Retinal pigment epithelial cell (primary cell): ENCODE measurements at regions not wholly inside any gene's neighbourhood (a gene's known extent, or its start where the extent isn't known, plus 50 kb on each side); places are given as distances from the start of the nearest gene placed in this dataset.
A peak's percentile ranks its signal among the peaks of the same experiment; 100 is the strongest.
"Not testable (repeated sequence)": the region's sequence is repeated elsewhere in the genome, so short reads cannot be mapped to it uniquely, and the experiment has no call there.

Source experiments
- DNase-seq: peaks from one replicate; pipeline ENCODE4 v3.0.0-alpha.2; 2010; ENCODE audit warnings: low read depth
- H3K4me3 ChIP-seq: 2 replicates; pipeline ENCODE4 v1.5.1; 2011; ENCODE audit warnings: mild to moderate bottlenecking, low read length, control low read depth, moderate library complexity
- TF ChIP-seq, protein P1 (sequence below): conservative IDR thresholded peaks from 2 replicates; pipeline ENCODE4 v1.5.1; 2011; ENCODE audit warnings: low read depth, low read length, control low read depth, inconsistent platforms

DNA sequence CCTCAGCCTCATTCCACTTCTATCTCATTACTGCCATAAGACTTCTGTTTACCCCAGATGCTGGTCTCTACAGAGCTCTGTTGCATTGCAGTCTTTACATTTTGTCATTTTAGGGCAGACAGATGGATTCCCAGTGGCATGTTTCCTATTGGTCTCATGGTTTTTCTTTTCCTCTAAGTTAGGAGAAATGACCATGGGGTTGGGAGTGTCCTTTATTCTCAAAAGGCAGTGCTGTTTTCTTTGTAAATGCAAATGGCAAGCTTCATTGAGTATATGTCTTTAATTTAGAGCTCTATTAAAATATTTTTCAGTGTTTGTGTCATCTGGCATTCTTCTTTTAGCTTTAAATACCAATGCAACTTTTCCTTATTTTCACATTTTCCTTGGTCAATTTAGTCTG, 57.0 kb downstream of the MSTN start:
- no peak overlapping the region for H3K4me3 ChIP-seq
- DNase-seq, result no peak
- TF ChIP-seq, protein P1, sequence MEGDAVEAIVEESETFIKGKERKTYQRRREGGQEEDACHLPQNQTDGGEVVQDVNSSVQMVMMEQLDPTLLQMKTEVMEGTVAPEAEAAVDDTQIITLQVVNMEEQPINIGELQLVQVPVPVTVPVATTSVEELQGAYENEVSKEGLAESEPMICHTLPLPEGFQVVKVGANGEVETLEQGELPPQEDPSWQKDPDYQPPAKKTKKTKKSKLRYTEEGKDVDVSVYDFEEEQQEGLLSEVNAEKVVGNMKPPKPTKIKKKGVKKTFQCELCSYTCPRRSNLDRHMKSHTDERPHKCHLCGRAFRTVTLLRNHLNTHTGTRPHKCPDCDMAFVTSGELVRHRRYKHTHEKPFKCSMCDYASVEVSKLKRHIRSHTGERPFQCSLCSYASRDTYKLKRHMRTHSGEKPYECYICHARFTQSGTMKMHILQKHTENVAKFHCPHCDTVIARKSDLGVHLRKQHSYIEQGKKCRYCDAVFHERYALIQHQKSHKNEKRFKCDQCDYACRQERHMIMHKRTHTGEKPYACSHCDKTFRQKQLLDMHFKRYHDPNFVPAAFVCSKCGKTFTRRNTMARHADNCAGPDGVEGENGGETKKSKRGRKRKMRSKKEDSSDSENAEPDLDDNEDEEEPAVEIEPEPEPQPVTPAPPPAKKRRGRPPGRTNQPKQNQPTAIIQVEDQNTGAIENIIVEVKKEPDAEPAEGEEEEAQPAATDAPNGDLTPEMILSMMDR, result no peak

DNA sequence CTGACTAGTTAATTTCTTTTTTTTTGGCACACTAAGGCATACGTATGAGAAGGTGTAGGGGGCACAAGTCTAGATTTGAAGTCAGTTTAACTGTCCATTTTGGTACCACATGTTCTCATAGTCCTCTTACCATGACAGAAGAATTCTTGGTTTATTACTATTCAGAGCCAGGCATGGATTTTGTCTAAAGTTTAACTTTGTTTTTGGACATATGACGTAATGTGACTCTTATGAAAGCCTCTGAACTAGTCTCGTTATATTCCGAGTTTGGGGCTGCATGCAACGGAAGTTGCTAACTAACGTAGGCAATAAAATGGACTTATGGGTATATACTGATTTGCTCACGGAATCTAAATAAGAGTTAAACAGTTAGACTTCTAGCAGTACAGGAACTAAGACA, 62.9 kb downstream of the MSTN start:
- no peak overlapping the region for H3K4me3 ChIP-seq
- TF ChIP-seq, protein P1, result no peak
- no peak for DNase-seq

DNA sequence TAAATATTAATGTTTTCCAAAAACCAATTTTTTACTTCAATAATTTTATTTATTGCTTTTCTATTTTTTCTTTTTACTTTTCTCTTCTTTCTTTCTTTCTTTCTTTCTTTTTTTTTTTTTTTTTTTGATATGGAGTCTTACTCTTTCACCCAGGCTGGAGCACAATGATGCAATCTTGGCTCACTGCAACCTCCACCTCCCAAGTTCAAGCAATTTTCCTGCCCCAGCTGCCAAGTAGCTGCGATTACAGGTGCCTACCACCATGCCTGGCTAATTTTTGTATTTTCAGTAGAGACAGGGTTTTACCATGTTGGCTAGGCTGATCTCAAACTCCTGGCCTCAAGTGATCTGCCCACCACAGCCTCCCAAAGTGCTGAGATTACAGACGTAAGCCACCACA, 63.9 kb downstream of the MSTN start:
- not testable (repeated sequence) for H3K4me3 ChIP-seq, DNase-seq

DNA sequence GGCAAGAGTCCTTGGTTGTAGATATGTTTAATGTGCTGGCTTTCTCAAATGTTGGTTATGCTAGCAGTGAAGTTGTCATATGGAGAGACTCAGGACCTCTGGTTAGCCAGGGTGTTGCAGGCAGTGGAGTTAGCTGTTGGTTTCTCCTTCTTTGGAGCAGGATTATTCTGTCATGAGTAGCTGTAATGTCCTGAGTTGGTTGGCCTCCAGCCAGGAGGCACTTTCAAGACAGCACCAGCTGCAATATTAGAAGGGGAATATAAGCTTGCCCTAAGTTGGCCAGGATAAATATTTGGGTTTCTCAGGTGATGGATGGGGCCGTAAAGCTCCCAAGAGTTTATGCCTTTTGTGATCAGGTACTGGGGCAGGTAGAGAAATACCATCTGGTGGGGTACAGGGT, 65.5 kb downstream of the MSTN start:
- peak; percentile 1 for DNase-seq
- TF ChIP-seq, protein P1, result no peak
- H3K4me3 ChIP-seq, result no peak overlapping the region

DNA sequence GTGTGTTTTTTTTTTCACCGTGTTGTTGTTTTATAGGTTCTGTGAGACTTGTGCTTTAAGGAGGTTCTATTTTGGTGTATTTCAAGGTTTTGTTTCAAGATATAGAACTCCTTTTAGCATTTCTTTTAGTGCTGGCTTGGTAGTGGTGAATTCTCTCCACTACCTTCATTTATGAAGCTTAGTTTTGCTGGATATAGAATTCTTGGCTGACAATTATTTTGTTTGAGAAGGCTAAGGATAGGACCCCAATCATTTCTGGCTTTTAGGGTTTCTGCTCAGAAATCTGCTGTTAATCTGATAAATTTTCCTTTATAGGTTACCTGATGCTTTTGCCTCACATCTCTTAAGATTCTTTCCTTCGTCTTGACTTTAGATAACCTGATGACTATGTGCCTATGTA, 66.8 kb downstream of the MSTN start:
- TF ChIP-seq, protein P1, result no peak
- no peak overlapping the region for H3K4me3 ChIP-seq
- DNase-seq, result no peak

DNA sequence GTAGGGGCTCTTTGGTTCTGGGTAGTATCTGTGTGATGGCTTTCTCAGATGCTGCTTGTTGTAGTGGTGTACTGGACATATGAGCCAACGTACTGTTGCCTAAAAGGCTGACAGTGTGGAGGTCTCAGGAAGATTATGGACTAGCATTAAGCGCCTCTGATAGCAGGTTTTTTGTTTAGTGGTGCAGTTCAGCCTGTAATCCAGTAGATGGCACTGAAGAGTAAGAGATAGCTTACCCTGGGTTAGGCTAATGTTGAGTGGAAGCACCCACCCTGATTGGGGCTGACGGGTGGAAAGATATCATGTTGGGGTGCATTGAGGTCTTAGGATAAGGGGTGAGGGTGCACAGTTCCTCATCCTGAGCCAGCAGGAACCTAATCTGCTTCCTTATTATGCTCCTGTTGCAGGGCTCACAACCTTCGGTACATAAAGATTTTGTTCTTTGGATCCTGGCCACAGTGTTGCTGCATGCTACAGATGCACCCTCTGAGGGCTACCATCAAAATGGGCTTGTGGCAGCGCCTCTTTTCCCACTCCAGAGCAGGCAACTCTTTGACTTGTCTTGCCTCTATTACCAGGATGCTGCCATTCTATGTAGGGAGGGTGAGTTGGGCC, 79.6 kb downstream of the MSTN start:
- TF ChIP-seq, protein P1, result peak; percentile 37
- DNase-seq, result no peak
- no peak overlapping the region for H3K4me3 ChIP-seq

DNA sequence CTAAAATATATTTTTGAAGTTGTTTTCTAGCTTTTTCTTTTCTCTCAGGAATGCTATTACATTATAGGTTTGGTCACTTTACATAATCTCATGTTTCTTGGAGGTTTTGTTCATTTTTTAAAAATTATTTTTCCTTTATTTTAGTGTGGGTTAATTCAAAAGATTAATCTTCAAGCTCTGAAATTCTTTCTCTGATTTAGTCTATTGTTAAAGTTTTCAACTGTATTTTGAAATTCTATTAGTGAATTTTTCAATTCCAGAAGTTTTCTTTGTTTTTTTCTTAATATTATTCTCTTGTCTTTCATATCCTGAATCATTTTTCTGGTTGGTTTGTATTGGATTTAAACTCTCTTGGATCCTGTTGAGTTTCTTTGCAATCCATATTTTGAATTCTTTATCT, 80.4 kb downstream of the MSTN start:
- H3K4me3 ChIP-seq, result no peak overlapping the region
- TF ChIP-seq, protein P1, result no peak
- DNase-seq, result no peak

DNA sequence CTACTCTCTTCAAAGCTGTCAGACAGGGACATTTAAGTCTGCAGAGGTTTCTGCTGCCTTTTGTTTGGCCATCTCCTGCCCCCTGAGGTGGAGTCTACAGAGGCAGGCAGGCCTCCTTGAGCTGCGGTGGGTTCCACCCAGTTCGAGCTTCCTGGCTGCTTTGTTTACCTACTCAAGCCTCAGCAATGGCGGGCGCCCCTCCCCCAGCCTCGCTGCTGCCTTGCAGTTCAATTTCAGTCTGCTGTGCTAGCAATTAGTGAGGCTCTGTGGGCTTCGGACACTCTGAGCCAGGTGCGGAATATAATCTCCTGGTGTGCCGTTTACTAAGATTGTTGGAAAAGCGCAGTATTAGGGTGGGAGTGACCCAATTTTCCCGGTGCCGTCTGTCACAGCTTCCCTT, 86.0 kb downstream of the MSTN start:
- not testable (repeated sequence) for DNase-seq, H3K4me3 ChIP-seq
